ENCODE measurements at regions not wholly inside any gene's neighbourhood (a gene's known extent, or its start where the extent isn't known, plus 50 kb on each side); places are given as distances from the start of the nearest gene placed in this dataset.
"Not testable (repeated sequence)": the region's sequence is repeated elsewhere in the genome, so short reads cannot be mapped to it uniquely, and the experiment has no call there.

- TF ChIP-seq TSHZ2 (CRISPR knock-in tag; IDR thresholded peaks at IDR 0.05) (no peak), CREB5 (CRISPR knock-in tag; IDR thresholded peaks at IDR 0.05; ENCODE audit: low read depth) (no peak), OSR1 (CRISPR knock-in tag; IDR thresholded peaks at IDR 0.05) (no peak), BACH2 (CRISPR knock-in tag; IDR thresholded peaks at IDR 0.05; ENCODE audit: borderline replicate concordance) (no peak), ZNF70 (CRISPR knock-in tag; IDR thresholded peaks at IDR 0.05) (no peak), ZNF565 (CRISPR knock-in tag; conservative IDR thresholded peaks at IDR 0.05; ENCODE audit: low read depth) (no peak), ARNTL (CRISPR knock-in tag; IDR thresholded peaks at IDR 0.05; ENCODE audit: borderline replicate concordance, low read depth) (no peak), GLIS3 (CRISPR knock-in tag; IDR thresholded peaks at IDR 0.05) (no peak), ESRRG (CRISPR knock-in tag; IDR thresholded peaks at IDR 0.05) (no peak), PPARA (CRISPR knock-in tag; IDR thresholded peaks at IDR 0.05; ENCODE audit: borderline replicate concordance) (no peak), CSRNP3 (CRISPR knock-in tag; IDR thresholded peaks at IDR 0.05) (no peak), ZFP3 (CRISPR knock-in tag; IDR thresholded peaks at IDR 0.05) (no peak), RARB (CRISPR knock-in tag; IDR thresholded peaks at IDR 0.05) (no peak), TOX (CRISPR knock-in tag; IDR thresholded peaks at IDR 0.05; ENCODE audit: borderline replicate concordance) (no peak), ZFP30 (CRISPR knock-in tag; IDR thresholded peaks at IDR 0.05) (no peak), SNAI2 (CRISPR knock-in tag; IDR thresholded peaks at IDR 0.05) (no peak), POU6F1 (CRISPR knock-in tag; IDR thresholded peaks at IDR 0.05; ENCODE audit: borderline replicate concordance, low read depth) (no peak)
- ATAC-seq = no peak
These were observed 235.4 kb upstream of the IRAK1BP1 start for GRCh38 chr6:78631976-78632375.

- TF ChIP-seq ZNF70 (CRISPR knock-in tag; IDR thresholded peaks at IDR 0.05) (no peak), TCF4 (CRISPR knock-in tag; IDR thresholded peaks at IDR 0.05; ENCODE audit: borderline replicate concordance) (no peak), PPARA (CRISPR knock-in tag; IDR thresholded peaks at IDR 0.05; ENCODE audit: borderline replicate concordance) (no peak), PATZ1 (CRISPR knock-in tag; IDR thresholded peaks at IDR 0.05; ENCODE audit: borderline replicate concordance) (no peak), CSDC2 (CRISPR knock-in tag; IDR thresholded peaks at IDR 0.05) (no peak), ARNTL (CRISPR knock-in tag; IDR thresholded peaks at IDR 0.05; ENCODE audit: borderline replicate concordance, low read depth) (no peak), CSRNP3 (CRISPR knock-in tag; IDR thresholded peaks at IDR 0.05) (no peak), ZNF8 (CRISPR knock-in tag; IDR thresholded peaks at IDR 0.05) (no peak)
- ATAC-seq = no peak
These were observed 227.9 kb upstream of the IRAK1BP1 start for GRCh38 chr6:78639111-78640110.

- ATAC-seq = not testable (repeated sequence)
These were observed 223.4 kb upstream of the IRAK1BP1 start for GRCh38 chr6:78643976-78644375.

- not testable (repeated sequence) for ATAC-seq
These were observed 220.6 kb upstream of the IRAK1BP1 start for GRCh38 chr6:78646542-78647415.

GRCh38 chr6:78665819-78666218 lies 201.5 kb upstream of the IRAK1BP1 start:
- not testable (repeated sequence) for ATAC-seq

All from SK-N-SH treated with all-trans-retinoic acid at 6 μM for 48 hours (cell line).